H1 (cell line): ENCODE measurements at regions not wholly inside any gene's neighbourhood (a gene's known extent, or its start where the extent isn't known, plus 50 kb on each side); places are given as distances from the start of the nearest gene placed in this dataset.

ENCODE experiments used
- CTCF ChIA-PET: fragments of 300-600 bp; sonication (Branson Sonifier 250); formaldehyde crosslinking; loops from one replicate; lab custom pipeline; 2021; ENCODE audit not compliant: partially characterized antibody; lab: Charles Lee
- POLR2A ChIA-PET: fragments of 300-600 bp; sonication (Branson Sonifier 250); formaldehyde crosslinking; loops from one replicate; lab custom pipeline; 2021; ENCODE audit warnings: inconsistent platforms; ENCODE audit not compliant: partially characterized antibody; lab: Charles Lee
- DNase-seq, 2 experiments: peaks; one replicate each; pipeline versions ENCODE4 v3.0.0 to v3.0.0-alpha.2; 2010 to 2022; ENCODE audit warnings: low spot score in 2 of 2, low read depth in 1 of 2, mixed read lengths in 1 of 2
- FAIRE-seq: peaks from 2 replicates; lab custom pipeline; 2011; peaks lifted over from hg19 to GRCh38; lab: Jason Lieb, UNC
- H2AFZ ChIP-seq: 2 replicates; pipeline ENCODE4 v1.8.1; 2012; ENCODE audit warnings: low read length, inconsistent platforms
- H2AK5ac ChIP-seq: 2 replicates; pipeline ENCODE4 v1.6.1; 2013; ENCODE audit warnings: low read depth, low read length
- H2BK120ac ChIP-seq: replicated peaks from 2 replicates; pipeline ENCODE3; 2013; ENCODE audit warnings: low read depth, low read length, inconsistent platforms
- H2BK12ac ChIP-seq: 2 replicates; pipeline ENCODE4 v1.6.1; 2013; ENCODE audit warnings: low read depth, low read length
- H2BK15ac ChIP-seq: 2 replicates; pipeline ENCODE4 v1.6.1; 2013; ENCODE audit warnings: low read length
- H2BK20ac ChIP-seq: 2 replicates; pipeline ENCODE4 v1.6.1; 2013; ENCODE audit warnings: low read length
- H2BK5ac ChIP-seq: 2 replicates; pipeline ENCODE4 v1.6.1; 2013; ENCODE audit warnings: low read depth, low read length
- H3K14ac ChIP-seq: 2 replicates; pipeline ENCODE4 v1.6.1; 2013; ENCODE audit warnings: inconsistent platforms; ENCODE audit not compliant: insufficient read length
- H3K18ac ChIP-seq: 2 replicates; pipeline ENCODE4 v1.6.1; 2013; ENCODE audit warnings: low read length; ENCODE audit errors: extremely low read depth
- H3K23ac ChIP-seq: 2 replicates; pipeline ENCODE4 v1.6.1; 2013; ENCODE audit warnings: inconsistent platforms; ENCODE audit not compliant: insufficient read length
- H3K23me2 ChIP-seq: 2 replicates; pipeline ENCODE4 v1.6.1; 2013; ENCODE audit warnings: low read depth, low read length
- H3K27ac ChIP-seq: 2 replicates; pipeline ENCODE4 v1.6.1; 2011; ENCODE audit warnings: low read depth, low read length, inconsistent platforms
- H3K27me3 ChIP-seq, 4 experiments: replicated peaks in 1 of 4; 1 replicate in 1 of 4; 2 replicates in 3 of 4; pipeline versions ENCODE4 v1.6.1 to v1.8.1; 2011 to 2013; ENCODE audit warnings: low read length in 3 of 4, mild to moderate bottlenecking in 3 of 4, inconsistent platforms in 2 of 4, mixed read lengths in 2 of 4, moderate library complexity in 1 of 4; ENCODE audit not compliant: control insufficient read depth in 3 of 4, insufficient read depth in 3 of 4; ENCODE audit errors: extremely low read depth in 1 of 4
- H3K36me3 ChIP-seq, 4 experiments: 2 replicates each; pipeline versions ENCODE4 v1.6.1 to v1.8.1; 2011 to 2013; ENCODE audit warnings: mild to moderate bottlenecking in 4 of 4, low read length in 3 of 4, moderate library complexity in 2 of 4, control low read depth in 1 of 4, inconsistent platforms in 1 of 4; ENCODE audit not compliant: insufficient read depth in 4 of 4, control insufficient read depth in 2 of 4
- H3K4ac ChIP-seq: replicated peaks from 2 replicates; pipeline ENCODE3; 2013; ENCODE audit warnings: low read length, low read depth, mixed read lengths, inconsistent platforms; ENCODE audit not compliant: insufficient read length
- H3K4me1 ChIP-seq, 4 experiments: replicated peaks in 1 of 4; 1 replicate in 1 of 4; 2 replicates in 3 of 4; pipeline versions ENCODE4 v1.6.1 to v1.8.1; 2011 to 2013; ENCODE audit warnings: low read length in 3 of 4, inconsistent platforms in 2 of 4, mixed read lengths in 1 of 4; ENCODE audit not compliant: insufficient read depth in 4 of 4, control insufficient read depth in 3 of 4
- H3K4me2 ChIP-seq, 2 experiments: 2 replicates each; pipeline versions ENCODE4 v1.6.1 to v1.8.1; 2011 to 2013; ENCODE audit warnings: low read depth in 2 of 2, low read length in 2 of 2, control low read depth in 1 of 2, inconsistent platforms in 1 of 2, mild to moderate bottlenecking in 1 of 2; ENCODE audit not compliant: insufficient read depth in 1 of 2
- H3K4me3 ChIP-seq, 4 experiments: fragments of 200-600, 300-600 bp in 1 of 4; sonication (generic), shearing (Covaris generic), sonication (Bioruptor Twin) in 1 of 4; 2 replicates each; pipeline versions ENCODE4 v1.5.1 to v1.8.1; 2011 to 2016; ENCODE audit warnings: low read length in 4 of 4, low read depth in 3 of 4, control low read depth in 2 of 4, inconsistent platforms in 2 of 4, mild to moderate bottlenecking in 2 of 4, mixed read lengths in 1 of 4, moderate library complexity in 1 of 4; ENCODE audit not compliant: insufficient read depth in 2 of 4; ENCODE audit errors: extremely low read depth in 1 of 4
- H3K56ac ChIP-seq: replicated peaks from 2 replicates; pipeline ENCODE3; 2013; ENCODE audit warnings: low read depth, mild to moderate bottlenecking, mixed read lengths, low read length, inconsistent platforms; ENCODE audit not compliant: insufficient read length
- H3K79me1 ChIP-seq: 2 replicates; pipeline ENCODE4 v1.6.1; 2013; ENCODE audit warnings: low read depth, low read length, control low read depth
- H3K79me2 ChIP-seq, 2 experiments: 2 replicates each; pipeline versions ENCODE4 v1.6.1 to v1.8.1; 2012 to 2013; ENCODE audit warnings: low read length in 2 of 2, mild to moderate bottlenecking in 2 of 2, inconsistent platforms in 1 of 2; ENCODE audit not compliant: insufficient read depth in 2 of 2, control insufficient read depth in 1 of 2
- H3K9ac ChIP-seq, 4 experiments: replicated peaks in 1 of 4; 1 replicate in 1 of 4; 2 replicates in 3 of 4; pipeline versions ENCODE4 v1.6.1 to v1.8.1; 2011 to 2013; ENCODE audit warnings: low read depth in 3 of 4, low read length in 3 of 4, control low read depth in 2 of 4, mild to moderate bottlenecking in 2 of 4, moderate library complexity in 2 of 4, inconsistent platforms in 1 of 4; ENCODE audit errors: extremely low read depth in 1 of 4
- H3K9me3 ChIP-seq, 2 experiments: 2 replicates each; pipeline versions ENCODE4 v1.6.1 to v1.8.1; 2012 to 2013; ENCODE audit warnings: mild to moderate bottlenecking in 2 of 2, moderate library complexity in 2 of 2, control low read depth in 1 of 2, inconsistent platforms in 1 of 2, low read depth in 1 of 2, low read length in 1 of 2, mixed read lengths in 1 of 2; ENCODE audit not compliant: insufficient read depth in 2 of 2
- H4K20me1 ChIP-seq, 2 experiments: replicated peaks in 1 of 2; 2 replicates each; pipeline versions ENCODE3 to v1.8.1; 2011 to 2013; ENCODE audit warnings: inconsistent platforms in 2 of 2, low read length in 2 of 2, mild to moderate bottlenecking in 1 of 2; ENCODE audit not compliant: insufficient read depth in 2 of 2, control insufficient read depth in 1 of 2
- H4K5ac ChIP-seq: 2 replicates; pipeline ENCODE4 v1.6.1; 2013; ENCODE audit warnings: low read length, low read depth, mixed read lengths, inconsistent platforms; ENCODE audit not compliant: insufficient read length
- H4K8ac ChIP-seq: 2 replicates; pipeline ENCODE4 v1.8.0; 2013; ENCODE audit warnings: mild to moderate bottlenecking, moderate library complexity, low read length, inconsistent platforms; ENCODE audit not compliant: insufficient read depth; ENCODE audit errors: extremely low read depth
- H4K91ac ChIP-seq: replicated peaks from 2 replicates; pipeline ENCODE3; 2013; ENCODE audit warnings: low read length, mixed read lengths, inconsistent platforms; ENCODE audit not compliant: insufficient read length
- ATF3 ChIP-seq: IDR thresholded peaks from 2 replicates; pipeline ENCODE4 v1.6.1; 2011; ENCODE audit warnings: low read depth, mild to moderate bottlenecking, low read length; ENCODE audit not compliant: insufficient read depth
- EGR1 ChIP-seq: IDR thresholded peaks from 2 replicates; pipeline ENCODE4 v1.6.1; 2011; ENCODE audit warnings: low read depth, low read length, borderline replicate concordance
- EP300 ChIP-seq, 2 experiments: IDR thresholded peaks; 1 replicate in 1 of 2; 2 replicates in 1 of 2; pipeline ENCODE4 v1.6.1; 2011 to 2012; ENCODE audit warnings: low read depth in 2 of 2, low read length in 2 of 2, mild to moderate bottlenecking in 2 of 2, borderline replicate concordance in 1 of 2, inconsistent platforms in 1 of 2, moderate library complexity in 1 of 2
- FOSL1 ChIP-seq: IDR thresholded peaks from 2 replicates; pipeline ENCODE4 v1.6.1; 2011; ENCODE audit warnings: mild to moderate bottlenecking, low read depth, low read length, moderate library complexity; ENCODE audit not compliant: insufficient read depth
- RNF2 ChIP-seq: fragments of 200-900, 300-1000 bp; sonication (generic); IDR thresholded peaks from 2 replicates; pipeline ENCODE4 v1.7.1; 2016; ENCODE audit warnings: borderline replicate concordance, low read depth, mild to moderate bottlenecking, antibody characterized with exemption, low read length; ENCODE audit not compliant: poor library complexity, severe bottlenecking; ENCODE audit errors: missing control alignments
- SIN3A ChIP-seq, 2 experiments: IDR thresholded peaks in 1 of 2; conservative IDR thresholded peaks in 1 of 2; 2 replicates each; pipeline ENCODE4 v1.6.1; 2011 to 2012; ENCODE audit warnings: low read length in 2 of 2, improper control_type of control experiment in 1 of 2, low read depth in 1 of 2, mild to moderate bottlenecking in 1 of 2
- TAF7 ChIP-seq: optimal IDR thresholded peaks from 2 replicates; pipeline ENCODE3; 2011; ENCODE audit warnings: low read depth, mild to moderate bottlenecking, inconsistent platforms, low read length, moderate library complexity, borderline replicate concordance
- WGBS, 2 experiments: shearing (Covaris generic) in 1 of 2; methylation state at CpG; one replicate each; pipeline versions ENCODE4 v1.1.6 to v1.1.7; 2013 to 2015; ENCODE audit warnings: low lambda C conversion rate in 2 of 2, mixed read lengths in 2 of 2, inconsistent platforms in 1 of 2, low coverage in 1 of 2, missing lambda C conversion rate in 1 of 2; ENCODE audit not compliant: insufficient replicate concordance in 2 of 2, insufficient coverage in 1 of 2, insufficient read length in 1 of 2; ENCODE audit errors: extremely low coverage in 1 of 2, missing lambda C conversion rate in 1 of 2; 5-methylcytosine and 5-hydroxymethylcytosine counted together
- TF ChIP-seq, protein P1 (sequence below): IDR thresholded peaks from 2 replicates; pipeline ENCODE4 v1.6.1; 2012; ENCODE audit warnings: inconsistent platforms

- H2BK12ac ChIP-seq = no peak overlapping the region
- no peak overlapping the region for H3K23ac ChIP-seq
- H3K56ac ChIP-seq = no peak overlapping the region
- H3K14ac ChIP-seq = no peak overlapping the region
- no peaks in the 10 kb centered on the region for H3K79me2 ChIP-seq
- no peak overlapping the region for H3K9ac ChIP-seq
- no peak overlapping the region for H2BK5ac ChIP-seq
- H4K8ac ChIP-seq = no peak overlapping the region
- no peak overlapping the region for H2BK15ac ChIP-seq
- no peak for TF ChIP-seq EGR1
- TF ChIP-seq, protein P1, sequence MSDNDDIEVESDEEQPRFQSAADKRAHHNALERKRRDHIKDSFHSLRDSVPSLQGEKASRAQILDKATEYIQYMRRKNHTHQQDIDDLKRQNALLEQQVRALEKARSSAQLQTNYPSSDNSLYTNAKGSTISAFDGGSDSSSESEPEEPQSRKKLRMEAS = no peak
- TF ChIP-seq TAF7 = no peak
- no peak for TF ChIP-seq RNF2
- TF ChIP-seq ATF3 = no peak
- TF ChIP-seq EP300 (IDR thresholded peaks at IDR 0.05; ENCODE audit: borderline replicate concordance in 1 of 2, low read depth in 2 of 2, low read length in 2 of 2) = no peak
- TF ChIP-seq SIN3A (conservative IDR thresholded peaks at IDR 0.05 in 1 of 2, IDR thresholded peaks at IDR 0.05 in 1 of 2; ENCODE audit: low read depth in 1 of 2, low read length in 2 of 2) = no peak
- TF ChIP-seq FOSL1 = no peak
- no peak for DNase-seq
- H3K79me1 ChIP-seq = no peaks in the 10 kb centered on the region
- no peak overlapping the region for H3K27ac ChIP-seq
- no peak overlapping the region for H3K4me2 ChIP-seq
- H3K18ac ChIP-seq = no peak overlapping the region
- H3K4ac ChIP-seq = no peak overlapping the region
- WGBS, 2 experiments = 89% methylated on average over 4 of the region's 4 CpGs; no CpG with 5 or more reads in 1 of the 2 experiments
- CTCF ChIA-PET = interaction anchor here (0.7 to 0.8 kb wide), 2 partner anchors 204 to 331 kb away, joined by 3 read pairs; no protein-coding TSS in a partner anchor
- no peaks in the 10 kb centered on the region for H4K20me1 ChIP-seq
- H3K27me3 ChIP-seq = no peaks in the 10 kb centered on the region
- POLR2A ChIA-PET = no interaction called here
- 0 out of 2 replicates have a peak overlapping the region, but pooled peaks have one; percentile 49 for H2AFZ ChIP-seq
- H3K4me1 ChIP-seq = no peaks in the 10 kb centered on the region
- no peak for FAIRE-seq
- no peak overlapping the region for H2BK120ac ChIP-seq
- no peaks in the 10 kb centered on the region for H3K23me2 ChIP-seq
- H2BK20ac ChIP-seq = no peak overlapping the region
- no peaks in the 10 kb centered on the region for H3K36me3 ChIP-seq
- H3K9me3 ChIP-seq = no peaks in the 10 kb centered on the region
- no peak overlapping the region for H4K5ac ChIP-seq
- H2AK5ac ChIP-seq = no peak overlapping the region
- no peak overlapping the region for H3K4me3 ChIP-seq
- no peak overlapping the region for H4K91ac ChIP-seq
Observed at GRCh38 chr7:14055813-14056212, 66.3 kb upstream of the ETV1 start.
